DMS114 treated with DMSO at 0.1 percent for 48 hours (cell line): ENCODE measurements at regions not wholly inside any gene's neighbourhood (a gene's known extent, or its start where the extent isn't known, plus 50 kb on each side); places are given as distances from the start of the nearest gene placed in this dataset.
"Not testable (repeated sequence)": the region's sequence is repeated elsewhere in the genome, so short reads cannot be mapped to it uniquely, and the experiment has no call there.

ENCODE experiments used
- DNase-seq: peaks from one replicate; lab custom pipeline; 2025; ENCODE audit not compliant: unreplicated experiment; lab: John Stamatoyannopoulos, UW

- DNase-seq: no peak
Observed at GRCh38 chr9:33690143-33690933, 105.0 kb upstream of the PRSS3 start.

DNA sequence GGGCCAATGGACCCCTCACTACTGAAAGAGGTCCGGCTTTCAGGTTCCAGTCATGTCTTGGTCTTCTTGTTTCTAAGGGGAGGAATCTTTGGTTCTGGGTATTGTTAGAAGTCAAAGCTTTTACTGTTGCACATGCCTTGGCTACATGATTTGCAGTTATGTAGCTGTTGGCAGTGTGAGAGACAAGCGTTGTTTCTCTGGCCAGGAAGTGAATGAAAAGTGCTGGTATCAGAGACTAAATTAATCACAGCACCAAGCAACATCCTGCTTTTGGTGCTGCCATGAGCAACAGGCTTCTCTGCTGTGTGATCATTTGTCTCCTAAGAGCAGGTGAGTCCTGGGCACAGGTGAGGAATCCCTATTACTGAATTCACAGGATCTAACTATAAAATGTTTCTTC, 100.1 kb upstream of the PRSS3 start:
- DNase-seq: no peak

DNA sequence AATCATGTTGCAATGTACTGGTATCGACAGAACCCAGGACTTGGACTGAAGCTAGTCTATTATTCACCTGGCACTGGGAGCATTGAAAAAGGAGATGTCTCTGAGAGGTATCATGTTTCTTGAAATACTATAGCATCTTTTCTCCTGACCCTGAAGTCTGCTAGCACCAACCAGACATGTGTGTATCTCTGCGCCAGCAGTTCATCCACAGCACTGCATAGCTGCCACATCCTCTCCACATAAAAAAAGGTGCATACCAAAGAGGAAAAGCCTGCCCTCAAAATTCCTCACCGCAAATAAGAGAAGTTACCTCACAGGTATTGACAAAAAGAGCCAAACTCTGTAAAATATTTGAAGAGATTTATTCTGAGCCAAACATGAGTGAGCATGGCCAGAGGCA, 99.5 kb upstream of the PRSS3 start:
- DNase-seq: no peak

DNA sequence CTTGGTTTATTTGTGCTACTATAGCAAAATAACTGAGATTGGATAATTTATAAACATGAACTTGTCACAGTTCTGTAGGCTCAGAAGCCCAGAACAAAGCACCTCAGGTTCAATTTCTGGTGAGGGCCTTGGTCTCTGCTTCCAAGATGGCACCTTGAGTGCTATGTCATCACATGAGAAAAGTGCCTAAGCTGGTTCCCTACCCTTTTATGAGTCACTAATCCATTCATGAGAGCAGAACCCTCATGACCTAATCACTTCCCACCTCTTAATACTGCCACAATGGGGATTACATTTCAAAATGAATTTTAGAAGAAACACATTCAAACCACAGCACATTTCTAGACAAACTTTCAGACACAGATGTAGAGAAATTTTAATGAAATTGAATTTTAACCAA, 98.2 kb upstream of the PRSS3 start:
- no peak for DNase-seq

DNA sequence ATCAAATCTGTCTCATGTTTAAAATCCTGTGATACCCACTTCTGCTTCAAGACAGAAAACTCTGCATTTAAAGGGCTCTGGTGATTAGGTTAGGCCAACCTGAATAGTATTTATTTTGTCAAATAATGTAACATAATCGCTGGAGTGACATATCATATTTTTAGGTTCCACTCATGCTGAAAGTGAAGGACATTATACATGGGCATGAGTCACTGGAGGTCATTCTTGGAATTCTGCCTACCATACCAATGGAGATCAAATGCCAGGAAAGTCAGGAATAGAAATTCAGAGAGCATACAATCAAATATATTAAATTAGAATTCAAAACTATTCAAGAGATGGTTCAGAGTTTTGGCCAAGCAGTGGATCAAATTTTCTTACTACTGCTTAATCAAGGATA, 97.1 kb upstream of the PRSS3 start:
- no peak for DNase-seq

- not testable (repeated sequence) for DNase-seq
Observed at GRCh38 chr9:33700940-33701339, 94.4 kb upstream of the PRSS3 start.

DNA sequence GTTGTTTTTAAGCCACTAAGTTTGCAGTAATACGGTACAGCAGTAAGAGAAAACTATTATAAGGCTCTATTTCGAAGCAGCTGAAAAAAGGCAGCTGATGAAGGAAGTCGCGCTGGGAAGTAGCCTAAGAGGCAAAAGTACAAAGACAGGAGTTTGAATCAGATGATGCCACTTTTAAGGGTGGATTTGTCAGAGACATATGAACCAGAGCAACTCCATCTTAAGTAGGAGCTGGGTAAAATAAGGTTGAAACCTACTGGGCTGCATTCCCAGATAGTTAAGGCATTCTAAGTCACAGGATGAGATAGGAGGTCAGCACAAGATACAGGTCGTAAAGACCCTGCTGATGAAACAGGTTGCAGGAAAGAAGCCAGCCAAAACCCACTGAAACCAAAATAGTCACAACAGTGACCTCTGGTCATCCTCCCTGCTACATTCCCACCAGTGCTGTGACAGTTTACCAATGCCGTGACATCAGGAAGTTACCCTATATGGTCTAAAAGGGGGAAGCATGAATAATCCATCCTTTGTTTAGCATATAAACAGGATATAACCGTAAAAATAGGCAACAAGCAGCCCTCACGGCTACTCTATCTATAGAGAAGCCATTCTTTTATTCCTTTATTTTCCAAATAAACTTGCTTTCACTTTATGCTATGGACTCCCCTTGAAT, 91.8 kb upstream of the PRSS3 start:
- DNase-seq: no peak

- DNase-seq: not testable (repeated sequence)
Observed at GRCh38 chr9:33705440-33705839, 89.9 kb upstream of the PRSS3 start.

GRCh38 chr9:33708441-33708840, 86.9 kb upstream of the PRSS3 start:
- no peak for DNase-seq

- no peak for DNase-seq
Observed at GRCh38 chr9:33709269-33709668, 86.1 kb upstream of the PRSS3 start.

DNA sequence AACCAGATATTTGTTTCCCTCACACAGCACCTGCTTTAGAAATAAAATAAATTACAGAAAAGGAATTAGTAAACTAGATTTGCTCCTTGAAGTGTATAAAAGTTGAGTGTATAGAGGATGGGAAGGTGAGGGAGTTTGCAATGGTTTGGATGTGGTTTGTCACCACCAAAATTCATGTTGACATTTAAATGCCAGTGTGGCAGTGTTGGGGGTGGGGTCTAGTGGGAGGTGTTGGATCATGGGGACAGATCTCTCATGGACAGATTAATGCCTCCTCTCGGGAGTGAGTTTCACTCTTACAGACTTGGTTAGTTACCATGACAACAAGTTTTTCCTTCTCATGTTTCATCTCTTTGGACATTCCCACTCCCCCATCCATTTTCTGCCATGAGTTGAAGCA, 83.9 kb upstream of the PRSS3 start:
- DNase-seq: not testable (repeated sequence)

DNA sequence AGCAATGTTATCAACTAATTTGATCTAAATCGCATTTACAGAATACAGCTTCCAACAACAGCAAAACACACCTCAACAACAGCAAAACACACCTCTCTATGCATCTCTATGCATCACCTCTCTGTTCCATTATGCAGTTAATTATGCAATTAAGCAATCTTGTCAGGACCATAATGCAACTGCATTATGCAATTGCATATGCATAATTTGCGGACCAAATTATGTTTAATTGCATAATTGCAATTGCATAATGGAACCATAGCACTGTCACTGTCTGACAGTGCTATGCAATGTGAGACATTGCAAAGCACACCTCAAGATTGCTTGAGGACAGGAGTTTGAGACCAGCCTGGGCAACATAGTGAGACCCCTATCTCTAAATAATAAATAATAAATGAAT, 80.4 kb upstream of the PRSS3 start:
- DNase-seq: no peak

DNA sequence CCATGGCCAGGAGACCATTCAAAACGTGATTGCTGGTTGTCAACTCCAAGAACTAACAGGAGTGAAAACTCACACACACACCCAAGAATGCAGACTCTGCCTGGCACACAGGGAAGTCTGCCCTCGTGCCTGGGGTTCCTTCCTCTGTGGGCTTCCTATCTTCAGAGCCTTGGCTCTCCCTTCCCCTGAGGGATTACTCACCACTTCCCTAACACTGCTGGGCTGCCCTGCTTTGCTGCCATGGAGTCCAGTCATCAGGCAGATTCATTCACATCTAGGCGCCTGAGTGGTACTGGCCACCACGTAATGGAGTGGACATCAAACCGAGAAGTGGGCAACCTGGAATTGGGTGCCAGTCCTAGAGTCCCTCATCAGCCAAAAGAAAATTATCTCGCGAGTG, 76.4 kb upstream of the PRSS3 start:
- no peak for DNase-seq

DNA sequence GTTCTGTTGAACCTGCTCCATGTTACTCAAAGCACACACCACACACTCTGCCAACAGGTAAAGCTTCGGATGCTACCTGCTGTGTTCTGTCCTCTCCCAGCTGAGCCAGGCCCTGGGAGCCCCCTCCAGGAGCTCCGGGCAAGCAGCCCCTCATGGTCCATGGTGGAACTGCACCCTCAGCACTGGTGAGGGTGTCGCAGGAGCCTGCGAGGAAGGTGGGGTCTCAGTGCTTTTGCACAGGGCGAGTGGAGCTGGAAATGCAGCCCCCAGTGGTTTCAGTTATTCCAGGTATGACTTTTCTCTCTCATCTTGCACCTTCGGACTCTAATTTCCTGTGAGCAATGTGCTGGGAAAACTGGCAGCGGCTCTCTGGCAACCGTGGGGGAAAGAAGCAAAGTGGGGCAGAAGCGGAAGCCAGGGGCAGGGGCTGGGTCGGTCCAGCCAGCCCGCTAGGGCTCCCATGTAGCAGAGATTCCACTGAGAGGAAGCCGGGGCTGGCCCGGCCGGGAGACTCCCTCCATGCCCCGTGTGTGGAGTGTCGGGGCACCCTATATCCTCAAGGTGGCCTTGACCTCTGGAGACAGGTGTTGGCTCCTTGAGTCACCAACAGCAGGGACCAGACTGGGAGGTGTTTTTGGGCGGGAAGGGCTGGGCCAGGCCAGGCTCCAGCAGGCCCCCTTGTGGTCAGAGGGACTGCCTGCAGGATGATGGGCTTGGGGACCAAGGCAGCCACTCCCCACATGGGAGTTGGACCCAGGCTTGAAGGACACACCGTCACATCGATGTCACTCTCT, 75.6 kb upstream of the PRSS3 start:
- DNase-seq: no peak

- DNase-seq: peak; percentile 63
Observed at GRCh38 chr9:33721674-33722358, 73.5 kb upstream of the PRSS3 start.

- DNase-seq: no peak
Observed at GRCh38 chr9:33722359-33722675, 73.0 kb upstream of the PRSS3 start.

GRCh38 chr9:33728613-33729012, 66.7 kb upstream of the PRSS3 start:
- DNase-seq: no peak

DNA sequence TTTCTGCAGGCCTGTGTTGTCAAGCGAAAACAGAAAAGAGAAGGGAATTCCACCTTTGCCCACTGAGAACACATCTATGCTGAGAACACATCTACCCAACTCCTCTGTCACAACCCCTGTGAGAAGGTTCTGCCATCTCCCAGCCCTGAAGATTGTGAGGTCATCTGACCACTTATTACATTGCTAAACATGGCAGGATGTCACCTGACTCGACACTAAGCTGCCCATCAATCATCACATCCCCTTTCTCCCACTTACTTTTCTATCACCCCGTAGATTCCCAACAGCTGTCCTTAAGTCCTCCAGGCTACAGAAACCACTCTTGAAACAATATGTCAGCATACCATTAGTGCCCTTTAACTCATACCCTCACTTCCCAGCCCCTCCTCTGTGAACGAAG, 64.2 kb upstream of the PRSS3 start:
- DNase-seq: no peak

- DNase-seq: no peak
Observed at GRCh38 chr9:33731625-33732024, 63.7 kb upstream of the PRSS3 start.

GRCh38 chr9:33734247-33734940, 61.0 kb upstream of the PRSS3 start:
- DNase-seq: not testable (repeated sequence)
